Spinal cord (tissue), 9 donors: ENCODE measurements at regions not wholly inside any gene's neighbourhood (a gene's known extent, or its start where the extent isn't known, plus 50 kb on each side); places are given as distances from the start of the nearest gene placed in this dataset.
A peak's percentile ranks its signal among the peaks of the same experiment; 100 is the strongest.

Source experiments
- DNase-seq, 6 donors: peaks; one replicate each; pipeline versions ENCODE4 v3.0.0 to v3.0.0-alpha.2; 2013 to 2015; ENCODE audit warnings: low spot score in 6 of 6, low read depth in 4 of 6
- H3K27ac ChIP-seq: one replicate; pipeline ENCODE4 v1.5.1; 2013; ENCODE audit warnings: low read depth, low read length, control low read depth
- H3K27me3 ChIP-seq: one replicate; pipeline ENCODE4 v1.6.1; 2013; ENCODE audit warnings: low read length; ENCODE audit not compliant: control insufficient read depth, insufficient read depth
- H3K36me3 ChIP-seq: one replicate; pipeline ENCODE4 v1.6.1; 2013; ENCODE audit warnings: low read length; ENCODE audit not compliant: control insufficient read depth, insufficient read depth
- H3K4me1 ChIP-seq: one replicate; pipeline ENCODE4 v1.6.1; 2013; ENCODE audit warnings: low read length; ENCODE audit not compliant: control insufficient read depth, insufficient read depth
- H3K4me3 ChIP-seq: one replicate; pipeline ENCODE4 v1.5.1; 2013; ENCODE audit warnings: low read depth, low read length, control low read depth
- H3K9me3 ChIP-seq: one replicate; pipeline ENCODE4 v1.6.1; 2013; ENCODE audit warnings: low read length; ENCODE audit not compliant: control insufficient read depth, insufficient read depth
- WGBS: methylation state at CpG from one replicate; pipeline ENCODE4 v1.1.5; 2013; ENCODE audit warnings: missing lambda C conversion rate; ENCODE audit not compliant: insufficient coverage; 5-methylcytosine and 5-hydroxymethylcytosine counted together
- donor health status: healthy.

GRCh38 chrX:20664774-20665173, 398.1 kb upstream of the RPS6KA3 start:
- Histone ChIP-seq H3K27ac (no peak overlapping the region), H3K4me3 (no peak overlapping the region), H3K9me3 (no peaks in the 10 kb centered on the region), H3K4me1 (no peaks in the 10 kb centered on the region), H3K36me3 (no peaks in the 10 kb centered on the region), H3K27me3 (no peaks in the 10 kb centered on the region)
- peak in 3 of 6 donors; percentile 44 to 91 (median 75) for DNase-seq
- no CpG with 5 or more reads among the region's 3 CpGs for WGBS

- Histone ChIP-seq H3K4me3 (no peak overlapping the region), H3K4me1 (no peaks in the 10 kb centered on the region), H3K9me3 (no peaks in the 10 kb centered on the region), H3K27me3 (no peaks in the 10 kb centered on the region), H3K36me3 (no peaks in the 10 kb centered on the region), H3K27ac (no peak overlapping the region)
- DNase-seq: peak in 2 of 6 donors; percentile 40 to 60
- no CpG with 5 or more reads among the region's 2 CpGs for WGBS
Observed at GRCh38 chrX:20664131-20664530, 397.4 kb upstream of the RPS6KA3 start.

DNA sequence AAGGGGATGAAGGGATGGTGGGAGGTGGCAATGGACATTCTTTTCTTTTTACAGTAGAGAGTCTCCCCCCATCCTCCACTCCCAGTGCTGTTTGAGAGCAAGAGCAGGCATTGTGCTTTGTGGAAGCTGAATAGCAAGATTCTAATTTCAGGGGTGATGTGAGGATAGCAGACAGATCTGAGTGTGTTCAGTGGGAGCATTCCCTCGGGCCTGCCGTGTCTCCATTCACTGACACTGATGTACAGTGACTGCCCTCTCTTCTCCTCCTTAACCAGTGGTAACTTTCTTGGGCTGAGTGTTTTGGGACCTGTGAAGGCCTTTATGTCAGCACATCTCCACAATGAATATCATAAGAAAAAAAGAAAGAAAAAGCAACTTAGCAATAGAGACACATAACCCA, 396.6 kb upstream of the RPS6KA3 start:
- no peaks in the 10 kb centered on the region for H3K4me1 ChIP-seq

DNA sequence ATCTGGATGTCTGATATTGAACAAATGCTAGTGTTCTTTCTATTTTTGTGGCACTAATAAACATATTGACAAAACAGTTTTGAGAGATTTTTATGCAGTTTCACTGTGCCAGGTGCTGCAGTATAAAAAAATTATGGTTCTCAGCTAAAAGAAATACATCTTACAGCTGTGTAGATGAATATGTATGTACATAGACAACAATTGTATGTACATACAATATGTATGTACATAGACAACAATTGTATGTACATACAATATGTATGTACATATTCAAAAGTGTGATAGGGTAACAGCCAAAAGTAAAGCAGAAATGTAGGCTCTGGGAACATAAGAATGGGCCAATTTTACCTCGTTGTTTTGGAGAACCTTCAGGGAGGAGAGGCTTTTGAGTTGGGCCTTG, 390.0 kb upstream of the RPS6KA3 start:
- H3K9me3 ChIP-seq: no peaks in the 10 kb centered on the region
- 73% methylated on average over 1 of the region's 1 CpG for WGBS
- H3K4me3 ChIP-seq: no peak overlapping the region

More for the DNA sequence above, 396.6 kb upstream of the RPS6KA3 start:
- no peak overlapping the region for H3K4me3 ChIP-seq
- WGBS: no CpG with 5 or more reads among the region's 2 CpGs
- DNase-seq: peak in 2 of 6 donors; percentile 33 to 47
- no peak overlapping the region for H3K27ac ChIP-seq
- no peaks in the 10 kb centered on the region for H3K9me3 ChIP-seq
- H3K36me3 ChIP-seq: no peaks in the 10 kb centered on the region
- H3K27me3 ChIP-seq: no peaks in the 10 kb centered on the region

GRCh38 chrX:20654596-20655106, 387.9 kb upstream of the RPS6KA3 start:
- no peaks in the 10 kb centered on the region for H3K27me3 ChIP-seq
- no peaks in the 10 kb centered on the region for H3K4me1 ChIP-seq
- no peak overlapping the region for H3K27ac ChIP-seq
- no CpG with 5 or more reads among the region's 1 CpG for WGBS
- no peaks in the 10 kb centered on the region for H3K9me3 ChIP-seq
- no peak for DNase-seq
- H3K4me3 ChIP-seq: no peak overlapping the region
- no peaks in the 10 kb centered on the region for H3K36me3 ChIP-seq

More for the DNA sequence above, 390.0 kb upstream of the RPS6KA3 start:
- no peak for DNase-seq
- no peaks in the 10 kb centered on the region for H3K27me3 ChIP-seq
- H3K36me3 ChIP-seq: no peaks in the 10 kb centered on the region
- no peaks in the 10 kb centered on the region for H3K4me1 ChIP-seq
- no peak overlapping the region for H3K27ac ChIP-seq

- Histone ChIP-seq H3K4me3 (no peak overlapping the region), H3K4me1 (no peaks in the 10 kb centered on the region)
- DNase-seq: no peak
Observed at GRCh38 chrX:20653070-20653469, 386.4 kb upstream of the RPS6KA3 start.

DNA sequence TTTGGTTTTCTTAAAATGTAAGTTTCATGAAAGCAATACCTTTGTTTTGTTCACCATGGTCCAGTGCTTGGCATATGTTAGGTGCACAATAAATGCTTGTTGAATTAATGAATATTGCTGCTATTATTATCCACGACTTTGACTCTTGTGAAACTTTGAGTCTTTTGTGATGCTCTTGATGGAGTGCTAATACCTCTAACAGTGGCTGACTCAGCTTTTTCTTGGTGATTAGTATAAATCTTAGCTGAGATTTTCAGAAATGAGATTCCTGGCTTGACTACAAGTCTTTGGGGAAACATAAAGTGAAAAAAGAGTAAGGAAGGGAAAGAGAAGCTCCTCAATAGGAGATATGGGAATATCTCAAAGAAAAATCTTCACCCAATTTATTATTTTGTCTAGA, 375.2 kb upstream of the RPS6KA3 start:
- Histone ChIP-seq H3K27me3 (no peaks in the 10 kb centered on the region), H3K4me3 (no peak overlapping the region), H3K9me3 (no peaks in the 10 kb centered on the region), H3K27ac (no peak overlapping the region), H3K4me1 (no peaks in the 10 kb centered on the region), H3K36me3 (no peaks in the 10 kb centered on the region)
- no peak for DNase-seq
- no CpG with 5 or more reads among the region's 1 CpG for WGBS

More at GRCh38 chrX:20653070-20653469, 386.4 kb upstream of the RPS6KA3 start:
- Histone ChIP-seq H3K27me3 (no peaks in the 10 kb centered on the region), H3K9me3 (no peaks in the 10 kb centered on the region), H3K27ac (no peak overlapping the region), H3K36me3 (no peaks in the 10 kb centered on the region)

- Histone ChIP-seq H3K4me1 (no peaks in the 10 kb centered on the region), H3K36me3 (no peaks in the 10 kb centered on the region), H3K27me3 (peaks cover 2% of the 10 kb centered on the region), H3K9me3 (no peaks in the 10 kb centered on the region), H3K4me3 (no peak overlapping the region), H3K27ac (no peak overlapping the region)
- DNase-seq: no peak
- WGBS: 52% methylated on average over 2 of the region's 2 CpGs
Observed at GRCh38 chrX:20639115-20639514, 372.4 kb upstream of the RPS6KA3 start.

GRCh38 chrX:20637351-20637750, 370.6 kb upstream of the RPS6KA3 start:
- Histone ChIP-seq H3K27me3 (peaks cover 2% of the 10 kb centered on the region), H3K4me1 (no peaks in the 10 kb centered on the region), H3K4me3 (no peak overlapping the region), H3K27ac (no peak overlapping the region), H3K9me3 (no peaks in the 10 kb centered on the region), H3K36me3 (no peaks in the 10 kb centered on the region)
- WGBS: 94% methylated on average over 2 of the region's 2 CpGs
- no peak for DNase-seq

DNA sequence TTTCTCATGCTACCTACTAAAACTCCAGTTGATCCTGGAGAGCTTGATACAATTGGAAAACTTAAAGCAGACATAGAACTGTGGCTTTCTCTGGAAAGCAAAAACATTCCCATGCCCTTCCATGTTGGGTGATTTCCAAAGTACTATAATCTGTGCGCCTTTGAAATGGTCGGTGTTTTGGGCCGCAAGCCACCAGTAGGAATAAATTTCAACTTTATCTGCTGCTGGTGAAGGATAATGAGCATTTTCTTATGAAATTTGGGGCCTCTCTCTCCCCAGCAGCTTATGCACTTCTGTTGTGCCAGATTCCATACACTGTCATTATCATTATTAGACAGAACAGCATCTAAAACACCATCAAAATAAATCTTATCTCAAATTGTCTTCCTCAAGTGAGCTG, 366.7 kb upstream of the RPS6KA3 start:
- H3K4me3 ChIP-seq: no peak overlapping the region
- H3K9me3 ChIP-seq: no peaks in the 10 kb centered on the region
- H3K4me1 ChIP-seq: no peaks in the 10 kb centered on the region
- H3K27ac ChIP-seq: no peak overlapping the region
- no CpG with 5 or more reads among the region's 3 CpGs for WGBS
- no peaks in the 10 kb centered on the region for H3K36me3 ChIP-seq
- peaks cover 4% of the 10 kb centered on the region for H3K27me3 ChIP-seq
- DNase-seq: peak in 1 of 6 donors; percentile 23
